Glutamatergic neuron (in vitro differentiated cells): ENCODE measurements at regions not wholly inside any gene's neighbourhood (a gene's known extent, or its start where the extent isn't known, plus 50 kb on each side); places are given as distances from the start of the nearest gene placed in this dataset.

ENCODE experiments used
- DNase-seq: peaks from one replicate; pipeline ENCODE4 v3.0.0; 2022
- H3K27ac Mint-ChIP-seq: one replicate; pipeline ENCODE4 v1.8.0; 2020; ENCODE audit warnings: mild to moderate bottlenecking, mixed read lengths, inconsistent platforms; ENCODE audit not compliant: unreplicated experiment
- H3K27me3 Mint-ChIP-seq: one replicate; pipeline ENCODE4 v1.8.0; 2020; ENCODE audit warnings: mild to moderate bottlenecking, moderate library complexity, mixed read lengths, inconsistent platforms; ENCODE audit not compliant: unreplicated experiment
- H3K36me3 Mint-ChIP-seq: one replicate; pipeline ENCODE4 v1.8.0; 2020; ENCODE audit warnings: mild to moderate bottlenecking, mixed read lengths, inconsistent platforms; ENCODE audit not compliant: unreplicated experiment
- H3K4me1 Mint-ChIP-seq: one replicate; pipeline ENCODE4 v1.8.0; 2020; ENCODE audit warnings: mild to moderate bottlenecking, low read depth, mixed read lengths, inconsistent platforms; ENCODE audit not compliant: unreplicated experiment
- H3K4me3 Mint-ChIP-seq: one replicate; pipeline ENCODE4 v1.8.0; 2020; ENCODE audit warnings: mild to moderate bottlenecking, mixed read lengths, inconsistent platforms; ENCODE audit not compliant: unreplicated experiment
- H3K9me3 Mint-ChIP-seq: one replicate; pipeline ENCODE4 v1.8.0; 2020; ENCODE audit warnings: mild to moderate bottlenecking, moderate library complexity, mixed read lengths, inconsistent platforms; ENCODE audit not compliant: unreplicated experiment
- TF ChIP-seq, protein P1 (sequence below): fragments of 200-600 bp; sonication (generic); IDR thresholded peaks from one replicate; pipeline ENCODE4 v1.5.0; 2021; ENCODE audit not compliant: partially characterized antibody, unreplicated experiment

DNA sequence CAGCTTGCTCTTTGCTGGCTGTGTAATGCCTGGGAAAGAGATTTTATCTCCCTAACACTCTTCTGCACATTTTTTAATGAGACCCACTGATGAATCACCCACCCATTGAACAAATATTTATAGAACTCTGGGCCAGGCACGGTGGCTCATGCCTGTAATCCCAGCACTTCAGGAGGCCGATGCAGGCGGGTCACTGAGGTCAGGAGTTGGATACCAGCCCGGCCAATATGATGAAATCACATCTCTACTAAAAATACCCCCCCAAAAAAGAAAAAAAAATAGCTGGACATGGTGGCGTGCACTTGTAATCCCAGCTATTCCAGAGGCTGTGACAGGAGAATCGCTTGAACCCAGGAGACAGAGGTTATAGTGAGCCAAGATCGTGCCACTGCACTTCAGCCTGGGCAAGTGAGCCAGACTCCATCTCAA is 82.1 kb upstream of the SIRPA start:
- Mint-ChIP-seq H3K9me3 (peaks cover 1% of the 10 kb centered on the region), H3K4me1 (no peaks in the 10 kb centered on the region), H3K36me3 (no peaks in the 10 kb centered on the region), H3K27me3 (peaks cover 12% of the 10 kb centered on the region), H3K4me3 (no peak overlapping the region), H3K27ac (no peak overlapping the region)
- TF ChIP-seq, protein P1, sequence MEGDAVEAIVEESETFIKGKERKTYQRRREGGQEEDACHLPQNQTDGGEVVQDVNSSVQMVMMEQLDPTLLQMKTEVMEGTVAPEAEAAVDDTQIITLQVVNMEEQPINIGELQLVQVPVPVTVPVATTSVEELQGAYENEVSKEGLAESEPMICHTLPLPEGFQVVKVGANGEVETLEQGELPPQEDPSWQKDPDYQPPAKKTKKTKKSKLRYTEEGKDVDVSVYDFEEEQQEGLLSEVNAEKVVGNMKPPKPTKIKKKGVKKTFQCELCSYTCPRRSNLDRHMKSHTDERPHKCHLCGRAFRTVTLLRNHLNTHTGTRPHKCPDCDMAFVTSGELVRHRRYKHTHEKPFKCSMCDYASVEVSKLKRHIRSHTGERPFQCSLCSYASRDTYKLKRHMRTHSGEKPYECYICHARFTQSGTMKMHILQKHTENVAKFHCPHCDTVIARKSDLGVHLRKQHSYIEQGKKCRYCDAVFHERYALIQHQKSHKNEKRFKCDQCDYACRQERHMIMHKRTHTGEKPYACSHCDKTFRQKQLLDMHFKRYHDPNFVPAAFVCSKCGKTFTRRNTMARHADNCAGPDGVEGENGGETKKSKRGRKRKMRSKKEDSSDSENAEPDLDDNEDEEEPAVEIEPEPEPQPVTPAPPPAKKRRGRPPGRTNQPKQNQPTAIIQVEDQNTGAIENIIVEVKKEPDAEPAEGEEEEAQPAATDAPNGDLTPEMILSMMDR: no peak
- no peak for DNase-seq

DNA sequence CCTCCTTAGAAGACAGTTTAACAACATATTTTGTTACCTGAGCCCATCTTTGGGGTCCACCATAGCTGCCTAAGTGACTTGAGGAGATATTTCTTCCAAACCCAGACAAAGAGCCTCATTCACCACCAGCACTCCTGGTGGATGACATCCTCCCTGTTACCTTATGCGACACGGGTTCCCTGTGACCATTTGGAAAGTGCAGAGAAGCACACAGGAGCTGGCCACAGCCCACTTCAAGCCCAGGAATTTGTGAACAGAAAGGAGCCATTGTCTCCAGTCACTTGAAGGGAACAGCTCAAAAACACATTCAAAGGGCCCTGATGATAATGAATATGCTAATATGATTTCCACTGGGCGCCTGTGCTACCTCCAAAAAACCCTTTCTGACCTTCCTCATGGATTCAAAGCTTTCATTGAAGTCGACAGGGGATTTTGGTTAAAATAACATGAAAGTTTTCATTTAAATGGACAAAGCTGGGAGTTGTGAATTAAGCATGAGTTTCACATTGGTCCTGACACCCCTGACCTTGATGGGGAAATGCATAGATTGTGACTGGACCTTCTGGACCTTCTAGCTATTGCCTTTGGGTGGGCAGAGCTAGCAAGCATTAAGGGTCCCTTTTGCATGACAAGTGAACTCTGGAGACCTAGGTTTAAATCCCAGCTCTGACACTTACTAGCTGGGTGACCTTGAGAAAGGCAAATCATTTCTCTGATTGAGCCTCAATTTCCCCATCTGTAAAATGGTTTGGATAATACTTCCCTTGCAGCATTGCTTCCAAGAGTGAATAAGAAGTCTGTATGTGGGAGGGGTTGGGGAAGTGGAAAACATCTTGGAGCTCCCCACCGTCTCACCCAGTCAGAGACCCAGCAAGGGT is 83.3 kb upstream of the SIRPA start:
- no peaks in the 10 kb centered on the region for H3K36me3 Mint-ChIP-seq
- H3K4me1 Mint-ChIP-seq: no peaks in the 10 kb centered on the region
- peaks cover 12% of the 10 kb centered on the region for H3K27me3 Mint-ChIP-seq
- TF ChIP-seq, protein P1: no peak
- no peak overlapping the region for H3K27ac Mint-ChIP-seq
- no peak for DNase-seq
- no peak overlapping the region for H3K4me3 Mint-ChIP-seq
- H3K9me3 Mint-ChIP-seq: peaks cover 1% of the 10 kb centered on the region

DNA sequence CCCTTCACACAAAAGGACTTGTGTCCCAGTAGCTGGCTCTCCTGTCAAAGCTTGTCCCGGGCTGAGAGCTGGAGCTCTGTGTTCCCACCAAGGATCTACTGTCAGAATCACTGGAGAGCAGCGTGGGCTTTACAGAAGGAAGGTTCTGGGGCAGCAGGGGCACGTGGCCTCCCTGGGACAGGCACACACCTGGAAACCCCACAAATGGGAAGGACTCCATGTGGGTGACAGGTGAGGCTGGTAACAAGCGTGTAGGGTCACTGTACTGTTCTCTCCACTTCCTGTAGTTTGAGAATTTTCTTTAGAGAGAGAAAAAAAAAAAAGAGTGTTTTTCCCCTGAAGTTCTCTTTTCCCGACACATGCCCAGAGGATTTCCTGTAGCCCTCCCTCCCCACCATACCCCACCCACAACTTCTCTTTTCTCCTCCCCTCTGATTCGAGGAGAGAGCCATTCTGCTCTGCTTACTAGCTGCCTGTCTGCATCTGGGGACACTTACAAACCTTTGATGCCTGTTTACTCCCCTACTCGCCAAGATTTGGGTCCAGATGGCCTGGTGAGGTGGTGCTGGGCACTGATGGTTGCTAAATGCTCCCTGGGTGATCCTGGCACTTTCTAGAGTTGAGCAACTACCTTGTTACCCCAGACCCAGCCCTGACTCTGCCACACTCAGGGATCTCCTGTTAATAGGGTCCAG is 84.1 kb upstream of the SIRPA start:
- Mint-ChIP-seq H3K27ac (no peak overlapping the region), H3K4me1 (no peaks in the 10 kb centered on the region), H3K27me3 (peaks cover 12% of the 10 kb centered on the region), H3K9me3 (peaks cover 1% of the 10 kb centered on the region), H3K36me3 (no peaks in the 10 kb centered on the region), H3K4me3 (no peak overlapping the region)
- TF ChIP-seq, protein P1: no peak
- DNase-seq: no peak

DNA sequence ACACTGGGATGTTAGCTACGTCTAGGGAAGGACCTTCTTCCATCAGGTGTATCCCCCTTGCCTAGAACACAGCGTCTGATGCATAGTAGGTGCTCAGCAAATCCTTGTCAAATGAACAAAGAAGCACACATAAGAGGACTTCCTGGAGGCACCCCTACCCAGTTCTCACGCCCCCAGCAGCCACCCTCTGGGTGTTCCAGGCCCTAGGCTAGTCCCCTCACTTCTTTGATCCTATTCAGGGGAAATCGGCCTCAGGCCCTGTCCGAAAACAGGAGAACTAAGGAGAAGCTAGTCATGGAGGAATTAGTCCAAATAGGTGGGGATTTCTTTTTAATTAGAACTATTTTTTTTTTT is 84.7 kb upstream of the SIRPA start:
- no peak for DNase-seq

More for the DNA sequence above, 84.7 kb upstream of the SIRPA start:
- Mint-ChIP-seq H3K4me1 (no peaks in the 10 kb centered on the region), H3K27ac (no peak overlapping the region), H3K9me3 (peaks cover 1% of the 10 kb centered on the region), H3K27me3 (peaks cover 12% of the 10 kb centered on the region), H3K36me3 (no peaks in the 10 kb centered on the region), H3K4me3 (no peak overlapping the region)
- TF ChIP-seq, protein P1: no peak
